ENCODE measurements at regions not wholly inside any gene's neighbourhood (a gene's known extent, or its start where the extent isn't known, plus 50 kb on each side); places are given as distances from the start of the nearest gene placed in this dataset.

DNA sequence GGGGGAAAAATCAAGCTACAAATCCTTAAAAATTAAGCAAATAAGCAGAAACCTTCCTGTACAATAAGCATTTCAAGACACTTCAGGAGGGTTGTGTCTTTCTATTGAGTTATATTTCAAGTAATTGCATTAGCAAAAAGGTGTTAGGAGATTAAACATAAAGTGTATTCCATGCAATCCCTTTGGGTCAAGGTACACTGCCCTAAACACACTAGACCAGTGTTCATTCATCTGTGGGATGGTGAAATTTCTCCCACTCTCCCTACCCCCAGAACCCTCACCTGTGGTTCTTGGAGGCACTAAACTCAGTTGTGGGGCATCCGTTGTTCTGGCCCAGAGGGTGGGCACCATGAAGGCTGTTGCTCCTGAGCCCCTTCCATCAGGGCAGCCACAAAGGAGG, 205.1 kb upstream of the SGK1 start:
- no peak for DNase-seq (ENCODE audit: low spot score in 2 of 2)
- Mint-ChIP-seq H3K27ac (no peak overlapping the region), H3K4me1 (peaks cover 8% of the 10 kb centered on the region), H3K27me3 (no peaks in the 10 kb centered on the region), H3K4me3 (no peak overlapping the region), H3K36me3 (no peaks in the 10 kb centered on the region), H3K9me3 (no peaks in the 10 kb centered on the region)
- no peak for ATAC-seq (ENCODE audit: low read depth)

GRCh38 chr6:134521116-134521501, 203.2 kb upstream of the SGK1 start:
- DNase-seq (ENCODE audit: low spot score in 2 of 2) (no peak), ATAC-seq (ENCODE audit: low read depth) (no peak)
- H3K9me3 Mint-ChIP-seq, result no peaks in the 10 kb centered on the region
- no peak overlapping the region for H3K4me3 Mint-ChIP-seq
- no peaks in the 10 kb centered on the region for H3K27me3 Mint-ChIP-seq
- H3K27ac Mint-ChIP-seq, result no peak overlapping the region
- peaks cover 8% of the 10 kb centered on the region for H3K4me1 Mint-ChIP-seq
- H3K36me3 Mint-ChIP-seq, result no peaks in the 10 kb centered on the region

- H3K9me3 Mint-ChIP-seq, result no peaks in the 10 kb centered on the region
- peaks cover 8% of the 10 kb centered on the region for H3K4me1 Mint-ChIP-seq
- no peaks in the 10 kb centered on the region for H3K27me3 Mint-ChIP-seq
- DNase-seq (ENCODE audit: low spot score in 2 of 2) (no peak), ATAC-seq (ENCODE audit: low read depth) (no peak)
- H3K4me3 Mint-ChIP-seq, result no peak overlapping the region
- H3K36me3 Mint-ChIP-seq, result no peaks in the 10 kb centered on the region
- no peak overlapping the region for H3K27ac Mint-ChIP-seq
Measured at GRCh38 chr6:134520181-134521115, 202.5 kb upstream of the SGK1 start.

GRCh38 chr6:134519465-134519864, 201.6 kb upstream of the SGK1 start:
- Mint-ChIP-seq H3K9me3 (no peaks in the 10 kb centered on the region), H3K4me1 (peaks cover 8% of the 10 kb centered on the region), H3K4me3 (peak overlapping the region; percentile 58), H3K36me3 (no peaks in the 10 kb centered on the region), H3K27ac (peak overlapping the region; percentile 58), H3K27me3 (no peaks in the 10 kb centered on the region)
- DNase-seq (ENCODE audit: low spot score in 2 of 2) (peak in 1 of 2 donors; percentile 11), ATAC-seq (ENCODE audit: low read depth) (peak; percentile 90)

DNA sequence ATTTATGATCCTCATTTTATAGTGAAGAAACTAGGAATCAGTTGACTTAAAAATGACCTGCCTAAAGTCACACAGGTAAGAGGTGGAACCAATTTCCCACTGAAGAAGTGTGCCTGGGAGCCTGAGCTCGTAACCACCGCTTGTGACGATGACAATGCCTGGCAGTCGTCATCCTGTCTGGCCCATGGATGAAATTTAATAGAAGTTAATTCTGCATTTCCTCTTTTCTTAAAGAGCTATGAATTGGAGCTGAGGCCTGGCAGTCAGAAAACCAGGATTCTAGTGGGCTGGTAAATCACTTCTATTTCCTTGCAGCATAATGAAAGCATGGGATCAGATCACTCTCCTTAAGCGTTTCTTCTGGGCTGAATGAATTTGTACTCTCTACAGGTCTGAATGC, 200.0 kb upstream of the SGK1 start:
- no peak for ATAC-seq (ENCODE audit: low read depth)
- H3K36me3 Mint-ChIP-seq, result no peaks in the 10 kb centered on the region
- H3K4me1 Mint-ChIP-seq, result peaks cover 11% of the 10 kb centered on the region
- no peak overlapping the region for H3K27ac Mint-ChIP-seq
- DNase-seq (ENCODE audit: low spot score in 2 of 2), result no peak
- H3K9me3 Mint-ChIP-seq, result no peaks in the 10 kb centered on the region
- no peaks in the 10 kb centered on the region for H3K27me3 Mint-ChIP-seq
- no peak overlapping the region for H3K4me3 Mint-ChIP-seq

- Mint-ChIP-seq H3K4me3 (no peak overlapping the region), H3K9me3 (no peaks in the 10 kb centered on the region), H3K27me3 (no peaks in the 10 kb centered on the region), H3K4me1 (peaks cover 15% of the 10 kb centered on the region), H3K36me3 (no peaks in the 10 kb centered on the region), H3K27ac (no peak overlapping the region)
- DNase-seq (ENCODE audit: low spot score in 2 of 2) (no peak), ATAC-seq (ENCODE audit: low read depth) (no peak)
Measured at GRCh38 chr6:134517145-134517658, 199.3 kb upstream of the SGK1 start.

GRCh38 chr6:134516582-134516981, 198.7 kb upstream of the SGK1 start:
- Mint-ChIP-seq H3K27ac (no peak overlapping the region), H3K4me1 (peaks cover 18% of the 10 kb centered on the region), H3K36me3 (no peaks in the 10 kb centered on the region), H3K27me3 (no peaks in the 10 kb centered on the region), H3K9me3 (no peaks in the 10 kb centered on the region), H3K4me3 (no peak overlapping the region)
- DNase-seq (ENCODE audit: low spot score in 2 of 2), result no peak
- no peak for ATAC-seq (ENCODE audit: low read depth)

DNA sequence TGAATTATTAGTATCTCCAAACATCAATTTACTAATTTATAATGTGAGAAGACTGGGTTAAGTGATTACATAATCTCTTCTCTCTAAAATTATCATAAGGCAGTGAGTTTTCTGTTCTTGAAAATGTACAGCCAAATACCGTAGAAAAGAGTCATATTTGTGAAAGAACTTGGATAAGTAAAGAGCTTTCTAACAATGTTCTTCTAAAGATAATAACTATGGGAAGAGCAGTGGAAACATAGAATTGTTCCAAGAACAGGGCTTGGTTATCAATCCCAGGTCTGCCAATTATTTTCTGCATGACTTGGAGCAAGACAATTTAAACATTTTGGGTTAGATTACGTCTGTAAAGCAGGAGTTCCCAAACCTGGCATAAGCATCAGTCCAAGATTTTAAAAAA, 198.1 kb upstream of the SGK1 start:
- DNase-seq (ENCODE audit: low spot score in 2 of 2), result no peak
- Mint-ChIP-seq H3K36me3 (no peaks in the 10 kb centered on the region), H3K9me3 (no peaks in the 10 kb centered on the region), H3K27me3 (no peaks in the 10 kb centered on the region), H3K27ac (no peak overlapping the region), H3K4me3 (no peak overlapping the region), H3K4me1 (peaks cover 19% of the 10 kb centered on the region)
- ATAC-seq (ENCODE audit: low read depth), result no peak

- Mint-ChIP-seq H3K4me3 (no peak overlapping the region), H3K27ac (no peak overlapping the region), H3K27me3 (no peaks in the 10 kb centered on the region), H3K4me1 (peaks cover 12% of the 10 kb centered on the region), H3K9me3 (no peaks in the 10 kb centered on the region), H3K36me3 (peaks cover 1% of the 10 kb centered on the region)
- DNase-seq (ENCODE audit: low spot score in 2 of 2) (no peak), ATAC-seq (ENCODE audit: low read depth) (no peak)
Measured at GRCh38 chr6:134512981-134513391, 195.1 kb upstream of the SGK1 start.

- no peak for DNase-seq (ENCODE audit: low spot score in 2 of 2)
- H3K36me3 Mint-ChIP-seq, result peaks cover 1% of the 10 kb centered on the region
- H3K4me3 Mint-ChIP-seq, result no peak overlapping the region
- peaks cover 12% of the 10 kb centered on the region for H3K4me1 Mint-ChIP-seq
- H3K27ac Mint-ChIP-seq, result no peak overlapping the region
- peak; percentile 27 for ATAC-seq (ENCODE audit: low read depth)
- no peaks in the 10 kb centered on the region for H3K9me3 Mint-ChIP-seq
- no peaks in the 10 kb centered on the region for H3K27me3 Mint-ChIP-seq
Measured at GRCh38 chr6:134511984-134512683, 194.2 kb upstream of the SGK1 start.

- ATAC-seq (ENCODE audit: low read depth), result no peak
- H3K4me3 Mint-ChIP-seq, result no peak overlapping the region
- H3K4me1 Mint-ChIP-seq, result peaks cover 12% of the 10 kb centered on the region
- H3K27me3 Mint-ChIP-seq, result no peaks in the 10 kb centered on the region
- H3K36me3 Mint-ChIP-seq, result peaks cover 1% of the 10 kb centered on the region
- H3K27ac Mint-ChIP-seq, result no peak overlapping the region
- H3K9me3 Mint-ChIP-seq, result no peaks in the 10 kb centered on the region
- DNase-seq (ENCODE audit: low spot score in 2 of 2), result no peak
Measured at GRCh38 chr6:134510920-134511319, 193.0 kb upstream of the SGK1 start.

DNA sequence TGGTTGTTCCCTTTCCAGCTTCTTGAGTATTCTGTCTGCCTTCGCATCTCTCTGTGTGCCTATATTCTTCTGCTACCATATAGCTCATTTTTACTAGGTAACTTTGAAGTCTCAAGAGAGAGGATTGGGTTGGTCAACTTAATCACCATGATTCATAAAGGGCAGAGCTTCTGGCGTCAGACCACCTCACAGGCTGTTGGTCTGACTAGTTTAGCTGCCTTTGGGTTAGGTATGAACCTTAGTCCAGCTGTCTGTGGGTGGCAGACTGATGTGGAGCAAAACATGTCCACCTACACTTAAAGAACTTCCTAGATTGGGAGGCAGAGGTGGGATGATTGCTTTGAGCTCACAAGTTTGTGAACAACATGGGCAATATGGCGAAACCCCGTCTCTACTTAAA, 192.2 kb upstream of the SGK1 start:
- Mint-ChIP-seq H3K27ac (no peak overlapping the region), H3K4me3 (no peak overlapping the region), H3K27me3 (no peaks in the 10 kb centered on the region), H3K9me3 (no peaks in the 10 kb centered on the region), H3K36me3 (peaks cover 1% of the 10 kb centered on the region), H3K4me1 (peaks cover 12% of the 10 kb centered on the region)
- DNase-seq (ENCODE audit: low spot score in 2 of 2) (no peak), ATAC-seq (ENCODE audit: low read depth) (no peak)

GRCh38 chr6:134508862-134509498, 191.1 kb upstream of the SGK1 start:
- H3K36me3 Mint-ChIP-seq, result peaks cover 1% of the 10 kb centered on the region
- no peaks in the 10 kb centered on the region for H3K9me3 Mint-ChIP-seq
- DNase-seq (ENCODE audit: low spot score in 2 of 2), result no peak
- H3K4me3 Mint-ChIP-seq, result no peak overlapping the region
- no peak overlapping the region for H3K27ac Mint-ChIP-seq
- ATAC-seq (ENCODE audit: low read depth), result no peak
- no peaks in the 10 kb centered on the region for H3K27me3 Mint-ChIP-seq
- H3K4me1 Mint-ChIP-seq, result peaks cover 12% of the 10 kb centered on the region

DNA sequence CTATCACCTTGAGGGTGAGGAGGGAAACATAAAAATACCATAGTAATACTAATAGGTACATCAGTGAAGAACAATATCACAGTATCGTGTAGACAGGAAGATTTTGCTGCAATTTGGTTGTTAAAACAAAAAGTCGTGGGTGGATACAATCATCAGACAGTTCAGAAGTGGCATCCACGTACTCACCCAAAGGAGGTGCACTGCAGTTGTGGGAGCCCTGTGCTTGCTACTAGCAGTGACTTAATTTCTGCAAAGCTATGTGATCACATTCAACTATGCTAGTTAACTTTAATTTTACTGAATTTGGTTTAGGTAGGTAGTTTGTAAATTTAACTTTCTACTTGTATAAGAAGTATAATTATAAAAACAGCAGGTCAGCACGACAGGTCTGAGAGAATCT, 188.2 kb upstream of the SGK1 start:
- Mint-ChIP-seq H3K27me3 (no peaks in the 10 kb centered on the region), H3K36me3 (peaks cover 1% of the 10 kb centered on the region), H3K4me1 (peaks cover 2% of the 10 kb centered on the region), H3K27ac (no peak overlapping the region), H3K4me3 (no peak overlapping the region), H3K9me3 (no peaks in the 10 kb centered on the region)
- DNase-seq (ENCODE audit: low spot score in 2 of 2), result no peak
- no peak for ATAC-seq (ENCODE audit: low read depth)

All from memory B cell (primary cell).